ENCODE measurements at regions not wholly inside any gene's neighbourhood (a gene's known extent, or its start where the extent isn't known, plus 50 kb on each side); places are given as distances from the start of the nearest gene placed in this dataset.

DNA sequence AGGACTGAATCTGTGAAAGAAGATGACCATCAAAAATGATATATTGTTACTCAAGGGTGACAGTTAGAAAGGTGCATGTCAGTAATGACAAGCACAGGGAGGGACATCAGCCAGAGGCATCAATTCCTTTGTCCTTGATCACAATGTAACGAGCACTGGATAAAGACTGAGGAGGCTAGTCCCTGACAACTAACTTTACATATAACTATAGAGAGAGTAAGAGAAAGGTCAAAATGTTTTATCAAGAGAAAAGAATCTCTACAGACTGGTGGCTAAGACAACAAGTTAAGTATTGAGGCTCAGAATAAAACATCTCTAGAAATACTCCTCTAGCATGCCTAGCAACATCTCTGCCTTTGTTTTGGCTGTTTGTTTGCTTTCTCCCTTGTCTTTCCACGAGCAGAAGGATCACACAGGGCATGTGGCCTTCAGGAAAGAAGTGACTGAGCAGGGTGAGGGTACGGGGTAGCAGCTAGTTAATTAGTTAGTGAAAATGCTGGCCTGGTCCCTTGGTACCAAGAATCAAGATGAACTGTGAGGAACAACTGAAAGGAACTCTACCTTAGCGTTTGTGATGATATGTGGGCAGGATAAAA, 724.1 kb upstream of the MEF2C start:
- DNase-seq: no peak

DNA sequence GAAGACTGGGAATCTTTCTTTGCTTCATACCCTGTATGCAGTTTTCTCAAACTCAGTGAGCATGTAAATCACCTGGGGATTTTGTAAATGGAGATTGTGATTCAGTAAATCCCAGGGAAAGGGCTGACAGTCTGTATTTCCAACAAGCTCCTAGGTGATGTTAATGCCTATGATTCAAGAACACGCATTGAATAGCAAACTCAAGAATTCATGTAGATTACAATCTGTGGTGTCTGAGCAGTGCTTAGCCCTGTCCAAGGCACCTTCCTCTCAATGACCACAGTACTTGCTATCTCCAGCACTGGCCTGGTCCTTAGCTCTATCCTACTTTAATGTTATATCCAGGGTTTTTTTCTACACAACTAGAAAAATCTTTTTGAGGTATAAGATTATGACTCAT, 721.4 kb upstream of the MEF2C start:
- DNase-seq: no peak

DNA sequence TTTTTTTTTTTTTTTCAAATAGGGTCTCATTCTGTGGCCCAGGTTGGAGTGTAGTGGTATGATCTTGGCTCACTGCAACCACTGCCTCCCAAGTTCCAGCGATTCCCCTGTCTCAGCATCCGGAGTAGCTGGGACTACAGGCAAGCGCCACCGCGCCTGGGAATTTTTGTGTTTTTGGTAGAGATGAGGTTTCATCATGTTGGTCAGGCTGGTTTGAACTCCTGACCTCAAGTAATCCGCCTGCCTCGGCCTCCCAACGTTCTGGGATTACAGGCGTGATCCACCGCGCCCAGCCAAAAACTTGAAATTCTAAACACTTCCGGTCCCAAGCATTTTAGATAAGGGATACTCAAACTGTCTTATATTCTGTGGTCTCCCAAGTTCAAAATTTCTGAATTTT, 718.9 kb upstream of the MEF2C start:
- DNase-seq: no peak

DNA sequence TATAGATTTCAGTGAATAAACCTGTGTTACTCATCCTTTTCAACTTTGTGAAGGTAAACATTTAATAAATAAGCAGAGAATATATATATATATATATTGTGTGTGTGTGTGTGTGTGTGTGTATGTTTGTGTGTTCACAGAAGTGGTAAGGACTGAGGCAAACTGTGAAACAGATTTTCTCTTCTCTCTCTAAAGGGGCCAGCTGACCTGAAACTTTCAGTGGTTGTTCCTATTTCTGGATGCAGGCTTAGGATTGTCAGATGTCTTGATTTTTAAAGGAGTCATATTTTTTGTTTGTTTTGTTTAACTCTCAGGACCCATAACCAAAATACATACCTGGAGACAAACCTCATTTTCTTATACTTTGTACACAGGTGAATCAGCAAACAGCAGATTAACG, 714.9 kb upstream of the MEF2C start:
- no peak for DNase-seq

DNA sequence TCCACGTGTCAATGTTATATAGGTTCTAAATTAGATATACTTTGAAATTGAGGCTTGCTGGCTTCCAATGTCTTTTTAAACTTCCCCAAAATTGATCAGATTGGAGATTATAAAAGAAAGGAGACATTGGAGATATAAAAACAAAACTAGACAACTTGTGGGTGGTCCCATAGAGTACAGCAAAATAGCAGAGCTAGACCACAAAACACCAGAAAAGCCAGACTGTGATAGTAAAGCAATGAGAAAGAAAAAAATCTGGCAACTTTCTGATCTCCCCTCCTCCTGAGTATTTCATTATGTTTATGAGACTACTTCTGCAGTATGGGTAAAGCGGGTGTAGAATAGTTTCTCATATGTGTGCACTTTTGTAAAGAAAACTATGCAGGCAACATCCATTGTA, 713.8 kb upstream of the MEF2C start:
- no peak for DNase-seq

DNA sequence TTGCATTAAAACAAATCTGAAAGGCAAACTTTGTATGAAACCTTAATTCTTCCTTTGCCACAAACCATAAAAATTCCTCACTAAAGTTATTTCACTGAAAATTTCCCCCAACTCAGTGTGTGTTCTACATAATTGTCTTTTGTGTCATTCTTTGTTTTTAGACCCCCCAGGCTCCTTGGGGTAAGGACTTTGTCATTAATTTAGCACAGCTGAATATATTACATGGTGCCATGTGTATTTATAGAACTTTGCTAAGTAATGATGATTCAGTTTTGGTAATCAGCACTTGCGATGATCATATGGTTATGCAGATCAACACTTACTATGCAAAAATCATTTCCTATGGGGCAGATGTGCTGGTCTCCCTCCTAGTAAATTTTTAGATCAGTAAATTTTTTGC, 712.1 kb upstream of the MEF2C start:
- no peak for DNase-seq

DNA sequence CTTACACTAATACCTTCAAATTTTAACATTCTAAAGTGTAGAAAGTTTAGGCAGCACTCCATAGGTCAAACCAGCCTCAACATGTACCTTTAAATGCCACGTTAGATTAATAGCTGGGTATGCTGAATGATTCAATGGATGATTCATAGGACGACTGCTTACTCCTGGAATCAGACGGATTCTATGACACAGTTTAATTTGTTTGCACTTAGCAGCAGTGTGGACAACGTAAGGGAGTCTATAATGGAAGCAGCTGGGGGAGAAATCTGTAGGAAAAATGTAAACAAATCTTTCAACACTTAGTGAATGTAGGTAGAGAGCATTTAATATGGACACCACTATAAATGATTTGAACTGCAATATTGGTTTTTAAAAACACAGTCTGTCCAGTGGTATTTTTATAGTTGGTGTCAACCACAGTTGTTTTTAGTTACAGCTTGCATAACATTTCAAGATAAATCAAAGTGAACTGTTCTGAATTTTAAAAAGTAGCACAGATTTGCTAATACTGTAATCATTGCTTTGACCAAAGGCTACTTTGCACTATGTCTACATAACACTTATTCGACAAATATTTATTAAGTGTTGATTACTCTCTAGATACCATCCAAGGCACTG, 701.5 kb upstream of the MEF2C start:
- no peak for DNase-seq

DNA sequence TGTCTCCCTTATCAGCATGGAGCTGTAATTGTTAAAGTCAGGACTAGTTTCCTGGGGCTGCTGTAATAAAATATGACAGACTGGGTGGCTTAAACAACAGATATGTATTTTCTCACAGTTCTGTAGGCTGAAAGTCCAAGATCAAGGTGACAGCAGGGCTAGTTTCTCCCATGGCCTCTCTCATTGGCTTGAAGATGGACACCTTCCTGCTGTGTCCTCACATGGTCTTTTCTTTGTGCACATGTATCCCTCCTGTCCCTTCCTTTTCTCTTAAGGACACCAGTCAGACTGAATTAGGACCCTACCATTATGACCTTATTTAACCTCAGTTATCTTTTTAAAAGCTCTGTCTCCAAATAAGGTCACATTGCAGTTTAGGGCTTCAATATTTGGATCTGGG, 700.5 kb upstream of the MEF2C start:
- no peak for DNase-seq

DNA sequence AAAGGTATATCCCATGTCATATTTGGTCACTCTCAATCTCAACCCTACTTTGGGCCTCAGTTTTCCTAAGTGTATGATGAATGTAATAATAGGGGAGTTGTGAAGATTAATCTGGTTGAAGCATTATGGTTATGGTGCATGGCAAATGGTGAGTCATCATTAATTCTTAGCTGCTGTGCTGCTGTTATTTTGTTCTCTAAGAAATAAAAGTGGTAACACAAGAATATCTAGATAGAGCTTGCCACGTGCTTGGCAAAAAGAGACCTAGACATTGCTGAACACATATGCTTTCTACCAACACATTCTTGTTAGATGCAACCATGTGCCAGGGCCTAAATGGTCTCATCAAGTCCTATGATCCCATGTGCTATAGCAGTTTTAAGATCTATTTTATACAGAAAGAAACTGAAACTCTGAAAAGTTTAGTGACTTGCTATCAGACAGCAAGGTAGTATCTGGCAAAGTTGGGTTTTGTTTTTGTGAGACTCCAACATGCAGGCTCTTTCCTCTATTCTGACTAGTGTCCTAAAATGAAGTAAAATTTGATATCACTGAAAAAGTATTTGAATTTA, 699.9 kb upstream of the MEF2C start:
- DNase-seq: no peak

DNA sequence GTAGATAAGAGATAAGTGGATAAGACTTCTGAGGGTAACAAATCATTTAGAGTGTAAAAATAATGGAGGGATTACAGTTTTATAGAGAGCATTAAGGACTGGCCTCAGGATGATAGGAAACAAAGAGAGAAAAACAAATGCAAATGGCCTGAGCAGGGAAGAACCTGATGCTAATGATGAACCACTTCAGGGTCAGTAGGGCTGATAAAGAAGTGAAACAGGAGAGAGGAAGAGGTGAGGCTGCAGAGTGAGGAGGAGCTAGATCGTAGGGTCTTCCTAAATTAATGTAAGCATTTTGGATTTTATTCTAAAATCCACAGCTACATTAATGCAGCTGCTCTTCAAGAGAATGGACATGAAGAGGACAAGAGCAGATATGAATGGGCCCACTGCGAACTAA, 698.0 kb upstream of the MEF2C start:
- no peak for DNase-seq

DNA sequence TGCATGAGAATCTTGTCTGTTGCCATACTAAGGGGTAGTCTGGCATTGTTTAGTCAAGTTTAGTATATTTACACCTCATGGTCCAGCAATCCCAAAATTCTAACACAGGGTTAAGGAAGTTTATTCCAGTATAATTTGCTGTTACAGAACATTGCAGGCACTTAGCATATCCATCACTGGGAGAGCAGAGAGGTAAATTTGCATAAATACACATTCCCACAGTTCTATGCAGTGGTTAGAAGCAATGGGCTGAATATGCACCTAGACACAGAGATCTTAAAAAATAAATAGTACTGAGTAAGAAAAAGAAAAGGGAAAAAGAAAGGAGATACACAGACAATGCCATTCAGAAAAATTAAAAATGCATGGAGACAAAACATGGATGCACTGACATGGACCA, 692.3 kb upstream of the MEF2C start:
- no peak for DNase-seq

DNA sequence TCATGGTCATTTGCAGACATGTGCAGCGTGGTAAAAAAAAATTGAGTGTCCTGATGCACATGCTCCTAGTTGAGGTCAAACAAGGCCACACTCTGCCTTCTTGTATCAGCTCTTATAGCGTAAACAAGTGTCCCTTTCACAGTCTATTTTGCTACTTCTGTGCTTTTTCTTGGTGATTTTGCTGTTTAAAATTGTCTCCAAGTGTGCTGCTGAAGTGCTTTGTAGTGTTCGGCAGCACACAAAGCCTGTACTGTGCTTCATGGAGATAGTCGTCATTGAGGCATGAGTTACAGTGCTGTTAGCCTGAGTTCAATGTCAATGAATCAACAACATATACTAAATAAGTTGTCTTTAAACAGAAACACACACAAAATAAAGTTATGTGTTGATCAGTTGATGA, 690.4 kb upstream of the MEF2C start:
- no peak for DNase-seq

DNA sequence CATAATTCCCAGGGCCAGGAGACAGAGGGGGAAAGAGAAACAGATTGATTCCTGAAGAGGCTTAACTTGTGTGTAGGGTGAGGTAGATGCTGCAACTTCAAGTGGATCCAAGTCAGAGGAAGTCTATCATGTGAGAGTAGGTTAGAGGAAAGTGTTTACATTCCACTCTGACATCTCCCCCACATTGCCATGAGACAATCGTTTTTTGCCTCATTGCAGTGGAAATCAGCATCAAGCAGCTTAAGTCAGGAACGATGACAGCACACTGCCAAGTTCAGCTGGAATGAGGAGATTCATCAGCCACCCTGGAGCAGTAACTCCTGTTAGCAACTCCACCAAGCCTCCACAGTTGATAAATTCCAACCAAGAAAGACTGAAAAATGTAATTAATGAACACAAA, 689.7 kb upstream of the MEF2C start:
- DNase-seq: no peak

DNA sequence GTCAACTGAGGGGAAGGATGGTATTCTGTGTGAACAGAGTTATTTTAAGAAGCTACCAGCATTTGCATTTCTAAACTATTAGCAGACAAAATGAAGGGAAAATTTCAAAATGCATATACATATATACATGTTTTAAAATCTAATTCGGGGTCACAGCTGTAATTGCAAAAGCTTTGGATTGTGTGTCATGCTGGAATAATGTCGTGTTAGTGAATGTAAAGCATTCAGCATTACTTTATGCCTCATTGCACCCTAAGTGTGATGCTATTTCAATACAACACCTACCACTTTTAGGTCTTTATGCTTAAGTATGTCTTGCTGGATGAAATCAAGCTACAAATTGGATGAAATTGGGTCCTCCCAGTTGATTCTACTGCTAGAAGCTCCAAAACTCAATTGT, 687.6 kb upstream of the MEF2C start:
- DNase-seq: no peak

DNA sequence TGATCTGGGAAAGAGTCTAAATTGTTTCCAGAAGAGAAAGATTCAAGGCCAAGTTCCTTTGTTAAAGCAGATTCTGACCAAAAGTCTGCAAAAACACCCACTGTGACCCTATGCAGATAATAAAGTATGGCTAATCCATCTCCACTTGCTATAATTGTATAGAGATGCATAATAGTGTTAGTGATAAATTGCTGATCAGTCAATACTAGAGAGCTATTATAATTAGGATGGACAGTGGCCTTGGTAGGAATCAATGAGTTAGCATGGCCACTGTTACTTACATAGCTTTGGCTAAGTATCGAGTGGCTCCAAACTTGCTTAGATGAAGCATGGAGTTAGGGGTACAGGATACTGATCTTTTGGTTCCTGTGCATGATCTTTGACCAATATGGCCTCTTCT, 683.4 kb upstream of the MEF2C start:
- no peak for DNase-seq

DNA sequence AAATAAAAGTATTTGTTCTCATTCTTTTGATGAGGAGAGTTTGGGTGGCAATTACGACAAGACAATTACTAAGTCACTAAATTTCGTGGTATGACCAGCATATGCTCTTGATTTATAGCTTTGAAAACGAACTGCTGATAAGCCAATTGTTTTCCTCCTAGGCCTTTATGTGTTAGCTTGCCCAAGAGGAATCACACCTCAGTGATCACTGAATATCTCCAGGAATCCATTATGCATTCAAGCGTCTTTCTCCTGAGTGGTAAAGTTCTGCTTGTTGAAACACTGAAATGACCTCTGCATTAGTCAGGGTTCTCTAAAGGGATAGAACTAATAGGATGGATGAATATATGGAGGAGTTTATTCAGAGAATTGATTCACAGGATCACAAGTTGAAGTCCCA, 677.7 kb upstream of the MEF2C start:
- DNase-seq: no peak

DNA sequence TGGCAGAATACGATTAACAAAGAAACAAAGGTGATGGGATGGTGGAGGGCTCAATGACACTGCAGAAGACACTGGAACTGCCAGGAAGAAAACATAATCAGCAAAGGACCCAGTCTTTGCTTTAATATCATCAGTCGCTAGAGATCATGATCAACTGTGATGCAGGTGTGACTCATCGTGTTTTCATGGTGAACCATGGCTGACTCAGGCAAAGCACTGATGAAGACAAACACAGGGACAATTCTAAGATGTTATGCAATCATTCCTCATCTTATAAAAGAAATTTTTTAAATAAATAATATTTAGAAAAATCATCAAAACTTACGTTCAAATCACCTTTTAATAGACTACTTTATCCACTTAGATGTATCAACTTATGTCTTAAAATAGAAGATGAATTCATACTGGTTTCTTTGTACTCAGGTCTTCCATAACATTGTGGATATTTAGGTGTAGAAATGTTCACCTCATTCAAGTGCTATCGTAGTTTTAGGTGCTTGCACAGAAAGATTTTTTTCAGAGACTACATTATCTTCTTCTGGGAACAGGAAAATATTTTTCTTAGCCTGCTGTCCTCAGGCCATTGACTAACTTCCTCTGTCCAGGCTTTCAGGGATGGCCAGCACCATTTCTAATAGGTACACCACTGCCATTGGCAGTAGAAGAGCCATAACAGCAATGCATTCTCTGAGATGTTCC, 673.4 kb upstream of the MEF2C start:
- no peak for DNase-seq

DNA sequence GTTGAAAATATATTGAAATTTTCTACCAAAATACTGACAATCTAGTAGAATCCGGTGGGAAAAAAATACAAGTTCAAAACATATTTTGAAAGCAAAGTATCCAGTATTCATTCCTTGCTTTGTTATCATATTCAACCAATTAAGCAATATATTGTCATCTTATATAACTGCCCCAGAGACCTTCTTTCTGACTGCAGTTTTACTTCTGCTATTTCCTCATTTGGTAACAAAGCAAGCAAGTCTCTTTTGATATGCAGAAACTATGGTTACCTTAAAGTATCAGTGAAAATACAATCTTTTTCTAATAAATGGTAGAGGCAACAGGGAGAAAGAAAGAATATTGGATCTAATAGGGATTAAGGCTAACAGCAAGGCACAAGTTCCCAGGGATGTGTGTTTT, 663.7 kb upstream of the MEF2C start:
- DNase-seq: peak; percentile 18 to 41

DNA sequence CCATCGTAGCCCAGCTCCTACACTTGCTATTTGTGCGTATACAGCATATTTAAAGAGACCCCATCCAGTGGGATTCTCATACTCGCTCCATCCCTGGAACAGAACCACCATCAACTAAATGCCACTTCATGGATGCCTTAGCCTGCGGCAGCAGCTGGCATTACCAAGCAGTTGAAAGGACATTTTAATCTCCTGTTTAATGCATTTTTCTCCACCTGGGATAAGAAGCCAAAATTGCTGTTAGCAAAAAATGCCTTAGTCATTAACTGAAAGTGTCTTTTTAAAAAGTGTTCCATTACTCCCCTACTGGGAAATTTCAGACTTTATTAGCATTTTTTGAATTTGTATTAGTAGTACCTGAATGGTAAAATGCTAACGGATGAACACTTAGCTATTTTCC, 662.6 kb upstream of the MEF2C start:
- DNase-seq: no peak

DNA sequence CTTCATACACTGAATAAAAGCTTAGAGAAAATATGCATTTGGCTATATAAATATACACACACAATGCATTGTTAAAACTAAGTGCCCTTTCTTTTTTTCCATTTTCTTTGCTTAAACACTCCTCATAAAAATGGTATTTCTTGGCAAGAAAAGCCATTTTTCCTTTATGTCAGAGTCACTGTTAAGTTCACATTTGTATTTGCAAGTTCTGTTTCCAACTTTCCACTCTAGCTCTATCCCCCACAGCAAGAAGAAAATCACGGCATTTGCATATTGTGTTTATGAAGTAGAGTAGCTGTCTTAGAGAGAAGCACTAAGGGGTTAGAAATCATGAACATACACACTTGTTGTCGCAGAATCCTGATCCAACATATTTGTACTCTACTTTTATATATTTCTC, 662.1 kb upstream of the MEF2C start:
- DNase-seq: no peak

DNA sequence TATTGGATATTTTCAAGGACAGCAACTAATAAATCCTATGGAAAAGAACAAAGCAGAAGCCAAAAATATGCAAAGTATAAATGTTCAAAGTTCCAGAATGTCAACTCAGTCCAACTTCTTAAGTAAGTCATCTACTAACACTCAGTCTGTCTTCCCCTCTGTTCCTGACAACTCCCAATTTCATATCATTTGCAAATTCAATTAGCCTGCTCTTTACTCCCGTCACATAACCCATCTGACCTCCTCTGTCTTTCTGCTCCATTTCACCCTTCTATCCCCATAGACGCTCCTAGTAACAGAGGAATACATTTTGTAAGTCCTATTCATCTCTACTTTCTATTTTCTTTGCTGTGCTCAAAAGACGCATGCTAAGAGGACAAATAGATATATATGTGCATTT, 659.8 kb upstream of the MEF2C start:
- no peak for DNase-seq

DNA sequence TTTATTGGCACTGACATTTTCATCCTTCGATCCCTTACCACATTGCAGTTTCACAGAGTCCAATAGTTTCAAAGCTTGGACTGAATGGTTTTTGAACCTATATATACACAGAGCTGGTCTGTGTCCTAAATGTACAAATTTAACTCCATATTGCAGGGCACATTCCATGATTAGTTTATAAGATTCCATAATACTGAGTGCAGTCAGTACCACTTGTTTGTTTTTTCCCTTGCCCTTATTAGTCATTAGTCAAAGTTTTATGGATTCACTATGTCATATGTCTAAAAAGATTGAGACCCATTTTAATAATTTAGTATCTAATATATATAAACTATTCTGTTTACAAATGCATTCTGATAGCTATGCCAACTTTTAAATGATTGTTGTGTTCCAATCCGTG, 654.8 kb upstream of the MEF2C start:
- DNase-seq: no peak

DNA sequence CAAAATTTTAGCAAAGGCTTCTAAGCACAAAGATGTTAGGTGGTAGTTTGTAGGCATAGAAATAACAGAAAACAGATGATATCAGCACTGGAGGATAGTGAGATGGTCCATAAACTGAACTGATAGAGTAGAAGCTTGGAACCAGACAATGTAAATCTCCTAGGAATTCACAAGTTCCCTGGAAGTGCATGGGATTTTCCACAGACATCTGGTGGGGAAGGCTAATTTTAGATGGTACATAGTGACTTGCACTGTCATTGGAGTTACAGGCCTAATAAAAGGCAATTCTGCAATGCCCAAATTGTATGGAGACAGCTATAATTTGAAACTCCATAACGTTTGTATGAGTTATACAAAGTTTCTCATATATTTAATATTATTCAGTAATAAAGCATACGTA, 653.0 kb upstream of the MEF2C start:
- DNase-seq: no peak

DNA sequence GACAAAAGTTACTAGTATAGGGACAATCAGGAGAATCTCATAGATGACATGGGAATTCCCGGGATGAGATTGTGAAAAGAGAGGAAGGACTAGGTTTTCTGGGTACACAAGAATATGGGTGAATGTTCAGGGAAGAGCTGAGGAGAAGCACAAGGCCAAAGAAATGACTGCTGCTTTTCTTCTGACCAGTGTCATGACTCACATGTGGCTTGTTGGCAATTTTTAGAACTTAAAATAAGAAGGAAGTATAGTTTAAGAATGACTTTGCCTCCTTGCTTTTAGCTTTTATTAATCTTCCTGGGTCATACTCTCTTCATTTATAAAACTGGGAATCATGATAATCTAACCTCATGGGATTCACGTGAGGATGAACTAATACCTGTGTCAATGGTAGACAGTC, 652.4 kb upstream of the MEF2C start:
- peak in 1 of 2 experiments; percentile 5 for DNase-seq

DNA sequence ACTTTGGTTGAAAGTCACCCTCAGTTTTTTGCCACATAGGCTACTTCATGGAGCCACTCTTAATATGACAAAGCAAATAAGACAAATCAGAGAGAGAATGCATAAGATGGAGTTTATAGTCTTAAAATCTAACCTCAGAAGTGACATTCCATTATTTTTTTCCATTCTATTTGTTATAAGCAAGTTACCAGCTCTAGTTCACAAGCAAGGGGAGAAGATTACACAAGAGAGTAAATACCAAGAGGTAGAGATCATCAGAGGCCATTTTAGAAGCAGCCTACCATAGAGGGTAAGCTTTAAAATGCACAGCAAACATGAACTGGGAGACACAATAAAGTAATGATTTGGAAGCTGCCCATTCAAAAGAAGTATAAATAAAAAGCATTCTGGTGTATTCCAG, 651.3 kb upstream of the MEF2C start:
- DNase-seq: no peak

Measured in Kasumi-1 (cell line).